ENCODE measurements at regions not wholly inside any gene's neighbourhood (a gene's known extent, or its start where the extent isn't known, plus 50 kb on each side); places are given as distances from the start of the nearest gene placed in this dataset.

GRCh38 chr9:75691408-75691807, 199.1 kb upstream of the PCSK5 start:
- TF ChIP-seq POLR2A (IDR thresholded peaks at IDR 0.05): no peak
- TF ChIP-seq CTCF (IDR thresholded peaks at IDR 0.05 in 4 of 5, conservative IDR thresholded peaks at IDR 0.05 in 1 of 5): no peak
